GM18868 (cell line): ENCODE measurements at regions not wholly inside any gene's neighbourhood (a gene's known extent, or its start where the extent isn't known, plus 50 kb on each side); places are given as distances from the start of the nearest gene placed in this dataset.
"Not testable (repeated sequence)": the region's sequence is repeated elsewhere in the genome, so short reads cannot be mapped to it uniquely, and the experiment has no call there.

Experiments used
- ATAC-seq: cut with Tn5 transposase; IDR thresholded peaks from one replicate; pipeline ENCODE4 v1.9.1; 2021; ENCODE audit warnings: mild to moderate bottlenecking, moderate library complexity; ENCODE audit not compliant: unreplicated experiment

DNA sequence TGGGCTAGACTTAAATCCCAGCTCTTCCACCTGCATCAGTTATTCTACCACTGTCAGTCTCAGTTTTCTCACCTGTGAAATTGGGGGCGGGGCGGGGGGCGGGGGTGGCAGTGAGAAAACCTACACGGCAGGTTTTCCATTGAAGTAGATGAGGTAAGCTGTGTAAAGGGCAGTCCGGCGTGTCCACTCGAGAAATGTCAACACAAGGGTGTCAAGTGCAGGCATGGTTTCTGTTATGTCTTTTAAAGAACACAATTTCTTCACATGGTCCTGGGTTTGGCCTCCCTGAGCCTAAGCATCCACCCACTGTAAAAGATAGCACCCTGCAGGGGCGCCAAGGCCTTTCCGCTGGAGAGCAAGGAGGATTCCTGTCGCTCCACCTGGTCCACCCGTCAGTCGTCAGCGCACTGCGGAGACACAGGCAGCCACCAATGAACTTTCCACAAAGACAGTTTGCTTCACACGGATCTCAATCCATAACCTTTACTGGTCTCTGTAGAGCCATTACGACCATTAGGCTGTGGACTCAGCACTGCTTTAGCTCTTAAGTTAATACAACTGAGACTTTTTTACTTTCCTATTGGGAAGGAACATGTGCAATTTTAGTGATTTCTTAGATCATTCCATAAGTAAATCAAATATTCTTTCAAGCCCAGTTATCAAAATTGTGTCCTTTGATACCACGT, 99.5 kb upstream of the FOXB1 start:
- no peak for ATAC-seq

DNA sequence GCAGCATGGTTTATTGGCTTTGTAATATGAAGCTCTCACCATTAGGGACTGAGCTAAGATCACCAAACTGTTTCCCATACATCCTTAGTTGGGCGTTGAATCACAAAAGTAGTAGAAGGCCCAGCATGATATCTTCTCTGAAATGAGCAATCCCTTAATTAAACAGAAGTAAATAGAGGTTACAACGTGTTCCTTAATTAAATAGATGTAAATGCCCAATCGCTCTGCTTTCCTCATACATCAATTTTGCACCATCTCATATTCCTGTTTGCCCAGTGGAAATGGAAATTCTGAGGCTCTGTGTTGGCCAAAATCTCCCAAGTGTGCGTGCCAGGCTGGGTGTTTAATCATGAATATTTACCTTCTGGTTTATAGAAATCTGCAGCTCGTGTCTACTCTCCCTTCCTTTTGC, 107.4 kb upstream of the FOXB1 start:
- ATAC-seq = no peak

DNA sequence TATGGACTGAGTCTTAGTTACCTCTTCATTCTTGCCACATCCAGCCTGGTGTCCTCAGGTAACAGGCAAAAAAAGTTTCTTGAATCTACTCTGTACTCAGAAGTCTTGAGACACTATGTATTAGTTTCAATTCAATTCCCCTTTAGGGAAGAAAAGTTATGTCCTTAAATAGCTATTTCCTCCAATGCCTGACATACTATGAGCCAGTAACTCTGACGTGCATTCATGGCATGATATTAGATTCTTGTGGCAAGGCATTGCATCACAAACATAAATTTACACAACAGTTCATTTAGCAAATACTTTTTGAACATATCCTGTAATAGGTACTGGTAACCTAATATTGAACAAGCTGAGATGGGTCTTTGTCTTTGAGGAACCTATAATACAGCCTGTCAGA, 109.3 kb upstream of the FOXB1 start:
- ATAC-seq = no peak

DNA sequence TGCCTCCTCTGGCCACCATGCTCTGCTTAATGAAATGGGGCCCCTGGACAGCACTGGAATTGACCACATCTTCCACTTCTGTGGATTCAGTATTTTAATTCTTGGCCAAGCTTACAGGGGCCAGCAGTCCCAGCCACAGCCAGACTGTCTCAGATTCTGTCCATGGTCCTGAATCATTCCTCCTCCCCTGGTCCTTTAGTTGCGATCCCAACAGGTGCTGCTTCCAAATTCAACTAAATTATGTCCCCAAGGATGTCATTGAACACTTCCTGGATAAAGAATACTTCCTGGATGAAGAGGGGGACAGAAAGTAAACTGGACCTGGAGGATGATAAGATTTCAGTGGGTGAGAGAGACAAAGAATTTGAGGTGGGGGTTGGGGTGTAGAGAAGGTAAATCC, 111.1 kb upstream of the FOXB1 start:
- no peak for ATAC-seq

DNA sequence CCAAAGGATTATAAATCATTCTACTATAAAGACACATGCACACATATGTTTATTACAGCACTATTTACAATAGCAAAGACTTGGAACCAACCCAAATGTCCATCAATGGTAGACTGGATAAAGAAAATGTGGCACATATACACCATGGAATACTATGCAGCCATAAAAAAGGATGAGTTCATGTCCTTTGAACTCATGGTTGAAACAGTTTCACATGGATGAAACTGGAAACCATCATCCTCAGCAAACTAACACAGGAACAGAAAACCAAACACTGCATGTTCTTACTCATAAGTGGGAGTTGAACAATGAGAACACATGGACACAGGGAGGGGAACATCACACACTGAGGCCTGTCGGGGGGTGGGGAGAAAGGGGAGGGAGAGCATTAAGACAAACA, 116.2 kb upstream of the FOXB1 start:
- ATAC-seq = not testable (repeated sequence)

DNA sequence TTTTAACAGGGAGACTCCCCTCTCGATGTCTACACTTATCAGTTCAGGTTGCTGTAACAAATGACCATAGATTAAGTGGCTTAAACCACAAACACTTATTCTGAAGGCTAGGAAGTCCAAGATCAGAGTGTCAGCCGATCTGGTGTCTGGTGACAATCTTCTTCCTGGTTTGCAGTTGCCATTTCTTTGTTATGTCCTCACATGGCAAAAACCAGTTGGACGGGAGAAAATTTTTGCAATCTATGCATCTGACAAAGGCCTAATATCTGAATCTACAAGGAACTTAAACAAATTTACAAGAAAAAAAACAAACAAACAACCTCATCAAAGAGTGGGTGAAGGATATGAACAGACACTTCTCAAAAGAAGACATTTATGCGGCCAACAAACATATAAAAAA, 116.9 kb upstream of the FOXB1 start:
- no peak for ATAC-seq

DNA sequence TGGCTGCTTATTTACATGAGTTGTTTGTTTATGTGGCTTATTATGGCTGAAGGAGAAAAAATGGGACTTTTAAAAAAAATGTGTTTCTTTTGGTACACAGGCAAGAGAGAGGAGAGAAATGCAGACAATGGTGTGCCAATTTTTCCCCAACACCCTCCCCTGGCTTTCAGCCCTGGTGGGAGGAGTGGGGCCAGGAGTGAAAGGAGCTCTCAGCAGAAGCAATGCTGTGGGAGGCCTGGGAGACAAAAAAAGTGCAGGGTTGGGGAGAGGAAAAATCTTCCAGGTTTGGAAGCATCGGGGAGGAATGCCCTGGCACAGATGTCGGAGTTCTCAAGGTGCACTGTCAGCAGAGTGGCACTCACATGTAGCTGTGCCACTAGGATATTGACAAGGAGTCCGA, 117.7 kb upstream of the FOXB1 start:
- ATAC-seq = no peak

DNA sequence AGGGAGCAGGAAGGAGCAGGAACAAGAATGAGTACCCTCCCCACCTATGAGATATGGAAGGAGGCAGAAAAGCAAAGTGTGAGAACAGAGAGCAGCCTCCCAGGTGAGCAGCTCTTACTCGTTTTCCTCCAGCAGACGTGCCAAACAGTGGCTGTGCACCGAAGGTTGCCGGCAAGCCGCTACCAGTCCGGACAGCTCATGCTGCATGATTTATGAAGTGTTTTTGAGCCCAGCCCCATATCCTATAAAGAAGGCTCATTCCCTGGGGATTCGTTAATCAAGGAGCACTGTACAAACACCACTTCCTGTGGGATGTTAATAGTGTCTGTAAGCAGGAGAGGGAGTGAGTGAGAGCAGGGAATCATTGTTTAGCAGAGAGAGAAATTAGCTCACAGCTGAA, 118.3 kb upstream of the FOXB1 start:
- no peak for ATAC-seq

DNA sequence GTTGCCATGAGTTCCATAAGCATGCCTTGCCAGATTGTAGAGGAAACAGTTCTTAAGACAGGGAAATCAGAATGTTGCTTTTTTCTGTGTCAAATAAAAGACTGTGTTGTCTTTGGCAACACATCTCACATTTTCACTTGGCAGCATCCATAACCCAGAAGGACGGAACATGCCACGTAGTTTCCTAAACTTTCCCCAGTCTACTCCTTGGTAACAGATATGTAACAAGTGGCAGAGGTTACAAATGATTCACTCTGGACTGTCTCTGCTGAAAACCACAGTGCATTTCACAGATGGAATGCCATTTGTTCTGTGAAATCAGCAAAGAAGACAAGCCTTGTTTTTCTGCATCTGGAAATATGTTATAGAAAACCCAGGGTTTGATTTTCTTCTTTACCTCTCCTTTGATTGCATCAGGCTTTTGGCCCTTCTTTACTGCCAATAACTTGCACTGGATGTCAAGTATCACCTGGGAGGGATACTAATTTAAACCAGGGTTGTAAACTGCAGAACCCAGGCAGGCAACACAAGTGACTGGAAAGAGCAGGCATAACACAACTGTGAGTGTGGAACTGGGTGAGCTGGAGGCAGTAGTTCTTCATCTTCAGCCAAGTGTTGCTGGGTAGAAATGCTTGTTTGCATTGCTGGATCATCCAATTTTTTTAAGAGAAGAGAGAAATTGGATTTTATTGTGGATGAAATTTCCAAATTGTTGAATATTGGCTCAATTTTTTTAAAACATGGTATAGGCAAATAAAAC, 124.4 kb upstream of the FOXB1 start:
- no peak for ATAC-seq

DNA sequence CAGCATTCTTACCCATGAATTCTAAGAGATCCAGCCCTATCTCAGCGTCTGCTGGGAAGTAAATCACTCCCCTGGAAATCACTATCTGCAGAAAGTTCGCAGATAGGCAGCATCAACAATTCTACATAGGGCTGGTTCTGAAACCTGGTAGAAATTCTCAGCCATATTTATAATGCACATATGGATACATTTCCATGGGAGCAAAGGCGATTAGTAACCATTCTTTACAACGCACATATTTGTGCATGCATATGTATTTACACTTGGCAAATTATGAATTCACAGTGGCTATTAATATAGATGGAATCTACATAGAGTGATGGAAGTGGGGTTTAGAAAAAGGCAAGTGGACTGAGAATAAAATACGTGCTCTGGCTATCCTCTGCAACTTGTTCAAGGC, 128.0 kb upstream of the FOXB1 start:
- ATAC-seq = no peak

DNA sequence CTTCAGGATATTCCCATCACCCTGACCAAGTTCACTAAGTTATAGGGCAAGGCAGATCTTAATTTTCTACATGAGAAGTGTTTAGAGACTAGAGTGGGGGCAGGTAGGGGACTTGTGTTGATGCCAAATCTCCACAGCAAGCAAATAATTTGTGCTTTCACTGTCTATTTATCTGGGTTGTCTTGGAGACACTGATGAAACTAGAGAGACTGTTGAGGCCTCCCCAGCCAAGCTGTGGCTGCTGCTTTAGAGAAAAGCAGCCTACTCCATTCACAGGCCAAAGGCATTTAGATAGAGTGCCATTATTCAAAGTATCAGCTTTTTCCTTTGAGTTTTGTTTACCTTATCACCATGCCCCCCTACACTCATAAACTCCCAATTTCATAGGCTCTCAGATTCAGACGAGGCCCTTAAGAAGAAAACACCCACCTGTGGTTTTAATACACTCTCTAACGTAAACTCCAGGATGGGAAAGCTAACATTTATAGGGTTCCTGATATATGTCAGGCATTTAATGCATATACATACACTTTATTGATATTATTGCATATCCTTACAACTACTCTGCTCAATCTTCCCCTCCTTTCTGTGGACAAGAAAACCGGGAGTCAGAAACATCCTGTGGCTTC, 130.4 kb upstream of the FOXB1 start:
- ATAC-seq = no peak

DNA sequence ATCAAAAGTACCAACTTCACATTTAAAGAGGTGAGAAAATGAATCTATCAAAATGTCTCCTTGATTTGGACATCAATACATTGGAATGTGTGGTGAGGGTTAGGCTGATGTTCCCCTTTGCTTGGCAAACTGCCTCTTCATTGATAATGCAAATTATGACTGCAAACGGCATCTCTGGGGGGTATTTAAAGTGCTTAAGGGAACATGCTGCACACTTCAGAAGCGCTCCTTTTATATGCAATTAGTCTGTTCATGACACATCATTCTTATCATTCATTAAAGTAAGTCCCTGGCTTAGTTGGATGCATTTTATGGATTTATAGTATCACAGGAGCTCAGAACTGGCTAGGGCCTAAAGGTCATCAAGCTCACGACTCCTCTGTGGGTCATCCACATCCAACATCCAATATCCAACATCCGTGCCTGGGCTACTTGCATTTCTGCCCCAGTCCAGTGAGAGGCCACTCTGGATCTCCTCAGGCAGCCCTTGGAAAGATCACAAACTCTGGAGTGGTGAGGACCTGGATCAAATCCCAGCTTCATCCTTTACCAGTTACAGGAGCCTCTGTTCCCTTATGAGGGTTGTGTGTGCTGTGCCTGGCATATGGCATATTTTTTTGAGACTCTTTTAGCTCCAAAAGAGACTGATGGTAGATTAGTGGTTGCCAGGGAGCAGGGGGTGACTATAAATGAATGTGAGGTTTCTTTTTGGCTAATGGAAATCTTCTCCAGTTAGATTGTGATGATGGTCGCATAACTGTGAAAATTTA, 136.8 kb upstream of the FOXB1 start:
- no peak for ATAC-seq

DNA sequence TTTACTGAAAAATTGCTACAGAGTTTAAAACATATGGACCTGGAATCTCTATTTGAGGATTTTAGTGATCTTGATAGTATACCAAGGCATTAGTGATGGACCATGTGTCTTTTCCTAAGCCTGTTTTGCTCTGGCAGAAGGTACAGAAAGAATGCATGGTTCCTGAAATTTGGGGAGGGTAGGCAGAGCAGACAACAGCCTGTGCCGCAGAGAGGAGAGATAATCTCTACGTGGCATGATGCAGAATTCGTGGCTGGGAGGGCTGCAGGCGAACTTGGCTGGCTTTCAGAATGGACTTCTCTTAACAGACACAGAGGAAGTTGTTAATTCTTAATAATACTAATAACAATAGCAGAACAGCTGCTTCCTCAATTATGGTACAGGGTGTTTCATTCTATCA, 137.5 kb upstream of the FOXB1 start:
- no peak for ATAC-seq

DNA sequence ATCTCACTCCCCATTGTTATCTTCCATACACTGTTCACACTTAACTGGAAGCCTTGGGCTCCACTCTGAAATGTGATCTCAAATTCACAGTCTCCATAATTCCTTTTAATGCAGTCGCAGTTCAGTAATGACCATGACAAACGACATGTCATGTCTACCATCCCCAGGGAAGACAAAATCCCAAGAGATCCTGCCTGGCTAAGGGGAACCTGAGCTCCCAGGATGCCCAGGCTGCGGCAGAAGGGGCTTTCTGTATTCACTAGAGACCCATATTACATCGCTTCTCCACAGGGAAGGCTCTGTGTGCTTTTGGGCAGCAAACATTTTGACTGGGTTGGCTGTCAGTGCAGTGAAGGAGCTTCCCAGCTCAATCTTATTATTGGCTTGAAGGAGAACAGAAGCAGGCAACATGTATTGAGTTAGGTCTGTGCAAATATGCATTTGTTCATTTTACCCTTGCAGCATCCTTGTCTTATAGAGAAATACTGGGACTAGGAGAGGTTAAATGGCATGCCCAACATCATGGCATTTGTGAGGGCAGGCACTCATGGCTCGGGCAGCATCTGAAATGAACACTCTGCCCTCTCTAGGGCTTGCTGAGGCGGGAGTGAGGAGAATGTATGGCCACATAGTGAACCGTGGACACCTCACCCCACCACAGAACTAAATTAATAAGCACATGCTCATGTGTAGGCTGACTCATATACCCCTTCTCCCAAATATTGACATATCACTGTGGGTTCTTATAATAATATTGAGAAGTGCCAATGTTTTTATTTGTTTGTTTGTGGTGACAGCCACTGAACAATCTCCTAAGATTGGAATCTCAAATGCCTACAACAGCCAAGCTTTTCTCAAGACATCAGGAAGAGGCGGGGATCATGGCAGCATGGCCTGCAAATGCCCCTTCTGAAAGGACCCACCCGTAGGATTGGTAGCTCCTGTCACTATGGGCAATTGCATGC, 141.6 kb upstream of the FOXB1 start:
- ATAC-seq = no peak

DNA sequence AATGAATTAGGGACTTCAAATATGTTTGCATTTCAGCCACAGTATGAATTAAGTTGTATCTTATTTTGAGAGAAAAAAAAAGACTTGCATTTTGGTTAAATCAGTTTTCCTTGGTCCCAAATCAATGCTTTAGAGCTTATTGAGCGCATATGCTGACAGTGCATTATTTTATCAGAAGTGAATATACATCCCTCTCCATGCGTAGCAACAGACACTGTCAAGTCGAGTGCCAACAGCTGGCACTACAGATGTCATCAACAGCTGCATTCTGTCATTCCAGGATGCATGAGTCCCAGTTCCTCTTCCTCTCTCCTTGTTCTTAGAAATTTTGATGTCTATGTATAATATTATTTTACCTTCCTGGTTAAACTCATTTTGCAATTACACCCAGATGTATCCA, 156.1 kb upstream of the FOXB1 start:
- ATAC-seq = no peak

DNA sequence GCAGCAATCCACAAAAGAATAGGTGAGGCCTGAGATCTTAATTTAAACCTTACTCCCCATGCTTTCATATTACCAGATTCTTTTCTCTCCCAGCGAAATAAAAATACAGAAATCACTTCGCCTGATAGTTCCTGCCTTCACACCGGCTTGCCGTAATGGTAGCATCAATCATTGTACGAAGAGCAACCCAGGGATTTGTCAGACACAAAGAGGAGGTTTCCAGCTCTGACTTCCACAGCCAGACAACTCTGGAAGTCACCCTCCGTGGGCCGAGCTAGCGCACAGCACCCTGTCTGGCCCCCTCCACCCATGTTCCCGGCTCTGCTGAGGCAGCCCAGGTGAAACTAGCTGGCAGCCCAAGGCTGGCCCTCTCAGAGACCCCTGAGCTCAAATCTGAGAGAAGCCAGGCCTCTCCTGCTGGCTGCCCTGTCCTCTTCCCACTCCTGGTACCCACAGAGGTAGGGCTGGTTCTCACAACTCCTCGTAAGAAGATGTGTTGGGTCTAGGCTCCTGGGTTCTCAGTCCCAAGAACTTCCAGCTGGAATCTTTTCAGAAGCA, 156.9 kb upstream of the BNIP2 start:
- no peak for ATAC-seq

DNA sequence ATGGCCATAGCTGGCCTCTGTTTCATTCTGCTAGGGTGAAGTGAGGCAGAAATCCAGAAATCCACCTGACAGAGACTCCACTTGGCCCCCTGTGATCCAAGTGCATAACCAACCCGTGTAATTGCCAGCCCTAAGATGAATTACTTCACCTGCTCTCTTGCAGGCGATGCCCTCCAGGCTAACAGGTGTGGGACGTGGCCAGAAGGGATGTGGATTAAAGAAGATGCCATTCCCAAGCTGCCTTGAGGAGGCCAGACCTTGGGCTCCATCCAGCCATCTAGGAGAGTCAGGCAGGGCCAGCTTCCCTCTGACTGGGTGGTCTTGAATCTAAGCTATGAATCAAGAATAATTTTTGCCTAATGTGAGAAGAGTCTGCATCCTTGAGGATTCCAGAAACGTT, 154.5 kb upstream of the BNIP2 start:
- ATAC-seq = no peak

DNA sequence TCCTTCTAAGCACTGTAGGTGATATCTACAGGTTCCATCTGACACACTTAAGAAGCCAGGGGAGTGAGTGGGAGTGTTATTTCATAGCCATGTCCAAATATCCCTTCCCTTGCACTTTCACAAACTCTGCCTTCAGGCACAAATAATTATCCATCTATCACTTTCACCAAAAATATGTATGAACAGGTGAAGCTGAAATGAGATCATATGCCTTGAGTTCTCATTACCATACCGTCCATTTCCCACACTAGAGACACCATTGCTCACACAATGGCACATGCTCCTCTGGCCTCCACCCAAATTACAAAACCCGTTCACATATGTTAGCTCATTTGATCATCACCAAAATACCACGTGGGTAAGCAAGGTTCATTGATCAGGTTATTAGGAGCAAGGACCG, 151.9 kb upstream of the BNIP2 start:
- ATAC-seq = no peak

DNA sequence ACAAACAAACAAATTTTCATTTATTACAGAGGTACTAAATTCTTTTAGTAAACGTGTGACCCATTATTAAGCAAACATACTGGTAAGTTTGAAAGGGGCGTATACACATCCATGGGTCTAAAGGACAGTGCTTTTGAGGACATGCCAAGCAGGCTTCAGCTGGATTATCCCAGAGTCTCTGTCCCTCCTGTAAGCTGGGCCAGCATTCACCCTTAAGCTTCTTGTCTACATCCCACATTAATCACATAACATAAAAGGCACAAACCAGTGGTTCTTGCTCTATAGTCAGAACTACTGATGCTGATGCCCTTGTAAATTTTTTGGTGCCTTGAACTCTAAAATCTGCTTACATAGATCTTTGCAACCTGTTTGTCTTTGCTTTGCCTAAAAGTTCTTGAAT, 150.8 kb upstream of the BNIP2 start:
- no peak for ATAC-seq

DNA sequence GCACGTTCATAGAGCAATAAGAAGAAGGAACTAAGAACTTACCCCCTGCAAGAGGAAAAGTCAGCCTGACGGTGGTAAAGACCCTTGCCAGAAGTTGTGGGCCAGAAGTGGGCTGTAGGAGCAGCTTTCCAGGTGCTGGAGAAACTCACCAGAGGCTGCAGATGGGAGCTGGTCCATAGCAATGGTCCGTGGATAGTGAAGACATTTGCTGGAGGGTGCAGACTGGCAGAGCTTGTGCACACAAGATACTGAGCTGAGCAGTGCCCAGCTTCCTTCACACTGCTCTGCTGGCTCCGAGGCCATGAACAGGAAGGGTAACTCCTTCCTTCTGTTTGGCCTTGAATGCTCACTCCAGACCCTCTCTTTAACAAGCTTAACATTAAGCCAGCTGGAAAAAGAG, 149.8 kb upstream of the BNIP2 start:
- no peak for ATAC-seq
